A673 (cell line): ENCODE measurements at regions not wholly inside any gene's neighbourhood (a gene's known extent, or its start where the extent isn't known, plus 50 kb on each side); places are given as distances from the start of the nearest gene placed in this dataset.
"Not testable (repeated sequence)": the region's sequence is repeated elsewhere in the genome, so short reads cannot be mapped to it uniquely, and the experiment has no call there.

Experiments
- BruUV-seq: library from RNA; stranded (reverse); fragments of 400-500 nt; replicated peaks from 2 replicates; lab custom pipeline; 2021; lab: Mats Ljungman, UMichigan
- CTCF ChIA-PET: fragments of 300-600 bp; sonication (Branson Sonifier 250); formaldehyde crosslinking; loops from one replicate; lab custom pipeline; 2022; ENCODE audit warnings: antibody characterized with exemption; lab: Charles Lee
- POLR2A ChIA-PET: fragments of 300-600 bp; sonication (Branson Sonifier 250); formaldehyde crosslinking; loops from one replicate; lab custom pipeline; 2022; ENCODE audit warnings: antibody characterized with exemption; ENCODE audit not compliant: low non-redundant PET; lab: Charles Lee
- DNase-seq: peaks from one replicate; pipeline ENCODE4 v3.0.0-alpha.2; 2015; ENCODE audit warnings: low spot score
- H3K27ac ChIP-seq: fragments of 200-600 bp; sonication (generic); 2 replicates; pipeline ENCODE4 v1.5.1; 2016; ENCODE audit warnings: mixed run types, low read depth, mild to moderate bottlenecking, mixed read lengths, antibody characterized with exemption, low read length; ENCODE audit not compliant: poor library complexity, severe bottlenecking
- H3K27me3 ChIP-seq: fragments of 200-600 bp; sonication (generic); replicated peaks from 2 replicates; pipeline ENCODE4 v1.6.1; 2017; ENCODE audit warnings: mixed run types, low read depth, mild to moderate bottlenecking, mixed read lengths, antibody characterized with exemption, low read length; ENCODE audit not compliant: insufficient read depth, poor library complexity
- H3K36me3 ChIP-seq: fragments of 200-600 bp; sonication (generic); 2 replicates; pipeline ENCODE4 v1.6.1; 2016; ENCODE audit warnings: mixed run types, mild to moderate bottlenecking, mixed read lengths, antibody characterized with exemption, low read length; ENCODE audit not compliant: insufficient read depth, poor library complexity, severe bottlenecking
- H3K4me1 ChIP-seq: fragments of 200-600 bp; sonication (generic); 2 replicates; pipeline ENCODE4 v1.6.1; 2017; ENCODE audit warnings: mixed run types, mild to moderate bottlenecking, mixed read lengths, antibody characterized with exemption, low read length; ENCODE audit not compliant: insufficient read depth, poor library complexity, severe bottlenecking
- H3K4me3 ChIP-seq: fragments of 200-600 bp; sonication (generic); 2 replicates; pipeline ENCODE4 v1.5.1; 2016; ENCODE audit warnings: low read depth, mixed run types, mild to moderate bottlenecking, mixed read lengths, low read length; ENCODE audit not compliant: poor library complexity, severe bottlenecking
- H3K9me3 ChIP-seq: fragments of 200-600 bp; sonication (generic); 2 replicates; pipeline ENCODE4 v1.6.1; 2016; ENCODE audit warnings: mixed run types, low read depth, mild to moderate bottlenecking, mixed read lengths, antibody characterized with exemption, low read length; ENCODE audit not compliant: poor library complexity, severe bottlenecking
- CTCF ChIP-seq: fragments of 300-800, 200-600 bp; sonication (generic); conservative IDR thresholded peaks from 2 replicates; pipeline ENCODE4 v1.5.1; 2017; ENCODE audit warnings: low read depth, mild to moderate bottlenecking, antibody characterized with exemption, low read length, moderate library complexity, mixed read lengths
- EZH2 ChIP-seq: fragments of 200-600 bp; sonication (generic); IDR thresholded peaks from 2 replicates; pipeline ENCODE4 v1.6.1; 2017; ENCODE audit warnings: borderline replicate concordance, low read depth, mild to moderate bottlenecking, mixed read lengths, antibody characterized with exemption, low read length; ENCODE audit not compliant: poor library complexity, severe bottlenecking
- intact Hi-C: fragments of 100-400 bp; cut with micrococcal nuclease; formaldehyde crosslinking; loops from one replicate; pipeline ENCODE4 v1.10.0; 2022; ENCODE audit not compliant: unreplicated experiment

GRCh38 chrX:76538860-76539259 lies 111.3 kb downstream of the MAGEE1 start:
- intact Hi-C loops = no loop called here
- H3K4me3 ChIP-seq = no peak overlapping the region
- H3K27ac ChIP-seq = no peak overlapping the region
- no peak for DNase-seq
- no peaks in the 10 kb centered on the region for H3K36me3 ChIP-seq
- BruUV-seq = no TSS peak
- H3K27me3 ChIP-seq = no peaks in the 10 kb centered on the region
- ChIA-PET POLR2A (no interaction called here), CTCF (no interaction called here)
- peaks cover 7% of the 10 kb centered on the region for H3K9me3 ChIP-seq
- no peaks in the 10 kb centered on the region for H3K4me1 ChIP-seq
- TF ChIP-seq CTCF (no peak), EZH2 (no peak)

GRCh38 chrX:76543381-76543780 lies 115.9 kb downstream of the MAGEE1 start:
- DNase-seq, H3K4me3 ChIP-seq, H3K4me1 ChIP-seq, BruUV-seq, intact Hi-C loops, POLR2A ChIA-PET, H3K27me3 ChIP-seq, CTCF ChIA-PET, H3K9me3 ChIP-seq, H3K36me3 ChIP-seq, H3K27ac ChIP-seq: not testable (repeated sequence)

- Histone ChIP-seq H3K27ac (no peak overlapping the region), H3K36me3 (no peaks in the 10 kb centered on the region), H3K4me3 (no peak overlapping the region), H3K27me3 (no peaks in the 10 kb centered on the region), H3K9me3 (peaks cover 6% of the 10 kb centered on the region), H3K4me1 (no peaks in the 10 kb centered on the region)
- no TSS peak for BruUV-seq
- no peak for TF ChIP-seq CTCF
- no peak for TF ChIP-seq EZH2
- intact Hi-C loops = no loop called here
- ChIA-PET CTCF (no interaction called here), POLR2A (no interaction called here)
- DNase-seq = no peak
Measured at GRCh38 chrX:76550016-76550415, 122.5 kb downstream of the MAGEE1 start.

- H3K27me3 ChIP-seq = no peaks in the 10 kb centered on the region
- POLR2A ChIA-PET = no interaction called here
- no peak overlapping the region for H3K27ac ChIP-seq
- peaks cover 29% of the 10 kb centered on the region for H3K9me3 ChIP-seq
- intact Hi-C loops = loop anchor here (5.0 kb wide), 1 partner anchor 1472 kb away; no protein-coding TSS in a partner anchor
- no peaks in the 10 kb centered on the region for H3K4me1 ChIP-seq
- H3K4me3 ChIP-seq = no peak overlapping the region
- no peaks in the 10 kb centered on the region for H3K36me3 ChIP-seq
- DNase-seq = no peak
- CTCF ChIA-PET = no interaction called here
- BruUV-seq = no TSS peak
- no peak for TF ChIP-seq CTCF
- TF ChIP-seq EZH2 = no peak
Measured at GRCh38 chrX:76555269-76555668, 127.8 kb downstream of the MAGEE1 start.
